GF-D8 (cell line): ENCODE measurements at regions not wholly inside any gene's neighbourhood (a gene's known extent, or its start where the extent isn't known, plus 50 kb on each side); places are given as distances from the start of the nearest gene placed in this dataset.

Experiments used
- DNase-seq: peaks from one replicate; lab custom pipeline; 2025; lab: John Stamatoyannopoulos, UW

DNA sequence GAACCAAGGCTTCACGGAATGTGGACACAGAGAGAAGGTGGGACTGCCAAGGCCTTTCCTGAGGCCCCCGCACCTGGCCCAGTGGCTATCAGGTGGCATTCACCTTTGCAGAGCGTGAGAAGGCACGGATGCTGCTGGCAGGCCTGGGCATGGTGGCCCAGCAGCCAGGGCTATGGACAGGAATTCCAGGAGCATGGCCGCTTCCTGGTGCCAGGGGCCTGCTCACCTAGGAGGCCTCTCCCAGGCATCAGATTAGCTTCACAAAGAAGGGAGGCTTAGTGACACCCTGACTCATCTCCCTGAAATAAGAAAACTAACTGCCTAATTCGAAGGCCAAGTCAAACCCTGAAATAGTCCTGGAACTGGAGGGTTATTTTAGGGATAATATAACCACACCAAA is 155.8 kb downstream of the TEX29 start:
- no peak for DNase-seq

DNA sequence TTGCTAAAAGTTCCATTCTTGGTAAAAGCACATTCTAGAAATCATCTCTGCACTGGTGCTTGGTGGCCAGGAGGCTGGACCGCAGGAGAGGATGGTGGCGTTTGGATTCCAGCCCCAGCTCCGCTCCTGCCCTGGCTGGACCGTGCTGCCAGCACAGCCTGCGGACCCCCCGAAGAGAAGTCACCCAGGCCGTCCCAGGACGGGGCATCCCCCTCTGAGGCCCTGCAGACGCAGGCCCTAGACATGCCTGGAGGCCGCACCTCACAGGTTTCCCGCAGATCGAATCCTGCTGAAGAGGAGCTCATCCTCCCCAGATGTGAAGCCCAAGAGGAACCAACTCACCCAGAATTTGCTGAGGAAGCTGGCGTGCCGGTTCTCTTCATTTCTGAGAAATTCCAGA is 159.0 kb downstream of the TEX29 start:
- no peak for DNase-seq

DNA sequence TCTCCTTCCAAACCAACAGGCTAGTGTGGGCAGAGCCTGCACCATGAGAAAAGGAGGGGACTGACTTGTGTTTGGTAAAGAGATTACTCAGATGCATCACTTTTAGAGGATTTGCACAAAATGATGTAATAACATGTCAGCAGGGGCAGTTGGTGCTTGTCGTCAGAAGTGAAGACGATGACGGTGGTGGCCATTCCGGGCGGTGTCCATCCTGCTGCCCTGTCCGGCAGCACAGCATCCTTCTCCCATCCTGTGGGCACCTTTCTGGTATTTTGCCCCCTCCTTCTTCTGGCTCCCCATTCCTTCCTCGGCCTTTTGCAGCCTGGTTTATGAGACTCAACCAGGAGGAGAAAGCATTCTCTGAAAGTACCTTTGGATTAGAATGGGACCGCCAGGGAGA is 160.1 kb downstream of the TEX29 start:
- DNase-seq, result no peak

GRCh38 chr13:111480976-111481375 is 160.5 kb downstream of the TEX29 start:
- no peak for DNase-seq

DNA sequence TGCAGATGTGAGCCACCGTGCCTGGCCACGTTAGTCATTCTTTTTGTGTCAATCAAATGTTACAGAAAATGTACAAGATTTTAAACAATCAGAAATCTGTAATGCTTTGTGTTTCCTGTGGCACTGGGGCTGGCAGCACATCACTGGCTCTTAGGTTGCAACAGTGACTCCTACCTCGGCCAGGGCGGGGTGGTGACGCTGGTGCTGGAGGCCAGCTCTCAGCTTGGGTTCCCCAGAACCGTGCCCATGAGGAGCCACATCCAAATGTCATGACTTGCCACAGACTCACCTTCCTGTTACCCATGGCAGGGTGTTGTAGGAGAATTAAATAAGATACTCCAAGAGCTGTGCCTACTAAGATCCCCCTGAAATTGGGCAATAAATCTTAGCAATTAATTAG is 161.7 kb downstream of the TEX29 start:
- DNase-seq, result no peak

DNA sequence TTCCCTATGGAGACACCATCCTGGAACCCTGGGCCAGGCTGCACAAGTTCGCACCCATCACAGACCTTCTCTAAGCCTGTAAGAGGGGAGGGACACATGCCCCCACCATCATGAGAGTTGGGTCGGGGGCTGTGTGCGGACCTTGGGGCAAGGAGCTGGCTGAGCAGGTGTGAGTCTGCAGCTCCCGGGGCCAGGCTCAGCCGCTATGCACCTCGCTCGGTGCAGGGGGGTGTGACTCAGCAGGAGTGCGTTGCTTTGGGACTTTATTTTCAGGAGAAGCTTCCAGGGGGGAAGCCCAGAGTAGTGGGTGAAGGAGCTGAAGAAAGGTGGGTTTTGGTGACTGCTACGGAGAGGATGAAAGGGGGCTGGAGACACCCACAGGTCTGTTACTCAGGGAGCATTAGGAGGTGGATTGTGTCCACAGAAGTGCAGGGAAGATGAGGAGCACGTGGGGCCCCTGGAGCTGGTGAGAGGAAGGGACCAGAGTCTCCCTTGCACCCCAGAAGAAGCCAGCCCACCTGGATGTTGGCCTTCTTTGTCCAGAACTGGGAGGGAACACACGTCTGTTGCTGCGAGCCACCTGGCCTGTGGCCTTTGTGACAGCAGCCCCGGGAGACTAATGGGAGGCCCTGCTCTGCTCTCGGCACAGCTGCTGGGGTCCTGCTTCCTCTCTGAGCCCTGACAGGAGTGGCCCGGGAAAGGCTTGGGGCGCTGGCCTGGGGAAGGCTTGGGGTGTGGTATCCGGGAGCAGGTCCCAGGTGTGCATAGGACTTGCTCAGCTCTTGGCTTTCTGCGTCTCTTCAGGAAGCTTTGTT is 162.6 kb downstream of the TEX29 start:
- no peak for DNase-seq

DNA sequence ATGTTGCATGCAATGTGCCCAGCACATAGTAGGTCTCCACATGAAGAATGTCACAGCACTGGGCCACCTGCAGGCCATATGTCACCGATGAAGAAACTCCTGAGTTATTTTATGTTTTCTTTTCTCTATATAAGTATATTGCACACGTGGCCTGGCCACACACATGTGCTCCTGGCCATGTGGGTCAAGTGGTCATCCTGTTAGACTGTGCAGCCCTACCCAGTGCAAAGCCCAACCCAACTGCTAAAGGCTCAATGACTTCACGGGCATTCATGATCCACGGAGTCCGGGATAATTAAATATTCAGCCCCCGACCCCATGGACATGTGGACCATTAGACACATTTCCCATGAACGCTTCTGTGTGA is 163.2 kb downstream of the TEX29 start:
- no peak for DNase-seq

DNA sequence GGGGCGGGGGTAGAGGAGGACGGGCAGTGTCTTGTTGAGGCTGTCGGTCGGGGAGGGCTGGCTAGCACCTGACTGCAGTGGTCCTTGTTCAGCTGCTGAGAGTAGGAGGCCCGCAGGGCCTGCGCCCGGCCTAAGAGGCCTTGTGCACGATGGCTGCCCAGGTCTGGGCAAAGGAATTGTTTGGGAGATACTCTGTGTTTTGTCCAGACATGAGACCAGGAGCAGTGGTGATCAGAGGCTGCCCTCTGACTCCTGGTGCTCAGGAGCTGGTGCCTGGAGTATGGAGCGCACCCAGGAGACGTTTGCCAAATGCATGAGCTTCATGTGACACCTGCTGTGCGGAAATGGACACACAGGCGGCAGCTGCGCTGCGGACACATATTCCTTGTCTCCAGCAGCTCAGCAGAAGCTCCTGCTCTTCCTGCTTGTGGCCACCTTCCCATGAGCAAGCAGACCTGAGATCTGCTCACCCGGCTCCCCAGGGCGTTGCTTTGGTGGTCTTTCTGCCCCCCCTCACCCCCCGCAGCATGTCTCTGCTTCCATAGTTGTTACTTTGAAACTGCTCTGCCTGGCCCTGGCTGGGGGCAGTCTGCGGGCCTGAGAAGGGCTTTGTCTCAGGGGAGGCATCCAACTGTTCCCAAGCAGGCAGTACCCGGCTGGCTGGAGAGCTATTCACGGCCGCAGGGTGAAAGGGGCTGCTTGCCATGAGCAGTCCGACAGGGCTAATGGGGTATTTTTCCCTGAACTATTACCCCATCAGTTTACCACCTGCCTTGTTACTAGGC is 163.9 kb downstream of the TEX29 start:
- DNase-seq, result no peak

DNA sequence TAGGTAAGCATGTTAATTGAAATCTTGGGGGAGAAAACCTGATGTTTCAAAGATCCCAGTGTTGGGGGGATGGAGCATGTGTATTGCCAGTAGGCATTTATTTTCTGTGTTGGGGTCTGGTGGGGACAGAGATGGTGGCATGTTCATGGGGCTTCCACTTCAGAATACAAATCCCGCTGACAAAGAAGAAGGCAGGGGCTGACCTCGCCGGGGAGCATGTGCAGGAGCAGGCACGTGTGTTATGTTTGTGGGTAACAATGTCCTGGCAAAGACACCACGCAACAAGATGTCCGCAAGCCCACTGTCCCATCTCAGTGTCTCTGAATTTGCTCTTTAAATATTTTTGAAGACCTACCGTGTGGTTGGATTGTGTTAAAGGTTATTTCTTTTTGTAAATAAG is 164.5 kb downstream of the TEX29 start:
- DNase-seq, result no peak

DNA sequence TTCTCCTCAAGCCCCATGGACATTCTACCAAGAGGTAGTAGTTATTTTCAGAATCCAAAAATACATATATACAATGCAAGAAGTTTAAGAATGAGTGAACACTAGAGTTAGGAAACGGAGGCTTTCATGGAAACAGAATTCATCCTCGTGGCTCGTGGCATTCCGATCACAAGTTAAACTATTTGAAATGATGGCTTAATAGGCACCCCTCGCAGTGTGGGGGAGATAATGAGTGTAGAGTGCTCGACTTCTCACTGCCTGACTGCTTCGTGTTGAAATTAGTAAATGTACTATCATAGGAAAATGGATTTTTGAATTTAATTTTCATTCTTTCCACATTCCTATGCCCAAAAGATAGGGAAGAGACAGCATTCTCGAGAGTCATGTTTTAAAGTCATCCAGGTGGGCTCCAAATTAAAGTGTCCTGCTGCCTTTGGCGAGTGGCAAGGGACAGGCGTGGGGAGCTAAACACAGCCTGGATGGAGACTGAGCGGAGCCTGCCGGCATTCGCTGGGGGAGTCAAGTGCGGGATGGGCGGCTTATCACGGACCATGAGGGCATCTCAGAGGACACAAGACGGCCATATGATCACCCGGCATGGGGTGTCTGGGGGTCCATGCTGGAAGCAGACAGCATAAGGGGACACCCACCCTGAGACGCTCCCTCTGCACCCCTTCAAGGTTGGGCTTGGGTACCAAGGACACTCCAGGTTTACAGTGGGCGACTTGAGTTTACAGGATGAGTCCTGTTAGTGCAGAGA is 165.2 kb downstream of the TEX29 start:
- no peak for DNase-seq

DNA sequence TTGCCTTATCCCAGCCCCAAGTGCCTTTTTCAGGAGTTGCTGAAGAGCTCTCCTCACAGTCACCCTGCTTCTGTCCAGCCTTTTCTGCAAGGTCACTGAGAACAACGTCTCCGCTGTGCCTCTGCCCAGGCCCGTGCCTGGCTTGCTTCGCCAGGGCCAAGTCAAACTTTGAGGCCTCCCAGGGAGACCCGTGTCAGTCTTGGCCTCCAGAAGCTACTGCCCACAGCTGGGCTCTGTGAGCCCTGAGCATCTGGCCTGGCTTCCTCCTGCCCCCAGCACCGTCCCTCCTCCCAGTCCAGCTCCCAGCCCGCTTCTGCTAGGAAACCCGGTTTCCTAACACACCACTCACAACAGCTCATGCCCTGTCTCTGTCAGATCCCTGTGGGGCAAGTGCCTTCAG is 165.9 kb downstream of the TEX29 start:
- DNase-seq, result no peak

GRCh38 chr13:111486801-111487200 is 166.4 kb downstream of the TEX29 start:
- DNase-seq, result no peak

- no peak for DNase-seq
Observed at GRCh38 chr13:111488486-111489132, 168.2 kb downstream of the TEX29 start.

DNA sequence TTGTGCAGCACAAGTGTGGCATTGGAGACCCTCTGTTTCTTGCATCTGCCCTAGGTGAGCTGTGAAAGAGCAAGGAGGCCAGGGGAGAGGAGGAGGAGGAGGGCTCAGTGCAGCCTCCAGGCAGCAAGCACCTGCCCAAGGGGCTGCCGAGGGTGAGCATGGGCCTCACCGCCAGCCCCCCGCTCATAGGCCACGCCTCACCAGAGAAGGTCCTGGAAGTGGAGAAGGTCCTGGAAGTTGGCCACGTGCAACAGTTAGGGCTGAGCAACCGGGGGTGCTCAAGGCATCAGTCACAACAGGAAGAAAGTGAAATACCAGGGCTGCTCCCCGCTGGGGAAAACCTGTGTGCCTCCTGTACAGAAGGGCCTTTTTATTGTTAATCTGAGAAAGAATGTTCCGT is 168.9 kb downstream of the TEX29 start:
- DNase-seq, result no peak

- no peak for DNase-seq
Observed at GRCh38 chr13:111490611-111491010, 170.2 kb downstream of the TEX29 start.

GRCh38 chr13:111491021-111491420 is 170.6 kb downstream of the TEX29 start:
- DNase-seq, result no peak

- no peak for DNase-seq
Observed at GRCh38 chr13:111491659-111492058, 171.2 kb downstream of the TEX29 start.

- no peak for DNase-seq
Observed at GRCh38 chr13:111492341-111492950, 172.0 kb downstream of the TEX29 start.

GRCh38 chr13:111492958-111493357 is 172.5 kb downstream of the TEX29 start:
- no peak for DNase-seq

DNA sequence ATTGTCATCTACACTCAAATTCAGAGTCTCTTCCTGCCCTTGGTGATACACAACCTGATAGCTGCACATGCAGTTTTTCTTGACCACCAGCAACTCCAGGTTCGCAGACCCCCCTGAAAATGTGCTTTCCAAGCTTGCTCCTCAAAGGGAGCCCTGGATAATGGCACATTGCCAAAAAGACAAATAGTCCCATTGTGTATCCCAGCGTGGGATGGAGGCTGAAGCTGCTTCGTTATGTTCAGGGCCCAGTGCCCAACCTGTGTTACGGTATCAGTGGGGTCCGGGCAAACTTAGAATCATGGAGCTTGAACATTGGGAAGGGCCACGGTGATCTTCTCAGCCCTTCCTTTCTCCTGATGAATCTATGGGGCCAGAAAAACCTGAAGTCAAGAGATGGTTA is 173.0 kb downstream of the TEX29 start:
- no peak for DNase-seq

- no peak for DNase-seq
Observed at GRCh38 chr13:111494641-111495040, 174.2 kb downstream of the TEX29 start.
